ENCODE measurements at regions not wholly inside any gene's neighbourhood (a gene's known extent, or its start where the extent isn't known, plus 50 kb on each side); places are given as distances from the start of the nearest gene placed in this dataset.
"Not testable (repeated sequence)": the region's sequence is repeated elsewhere in the genome, so short reads cannot be mapped to it uniquely, and the experiment has no call there.

DNA sequence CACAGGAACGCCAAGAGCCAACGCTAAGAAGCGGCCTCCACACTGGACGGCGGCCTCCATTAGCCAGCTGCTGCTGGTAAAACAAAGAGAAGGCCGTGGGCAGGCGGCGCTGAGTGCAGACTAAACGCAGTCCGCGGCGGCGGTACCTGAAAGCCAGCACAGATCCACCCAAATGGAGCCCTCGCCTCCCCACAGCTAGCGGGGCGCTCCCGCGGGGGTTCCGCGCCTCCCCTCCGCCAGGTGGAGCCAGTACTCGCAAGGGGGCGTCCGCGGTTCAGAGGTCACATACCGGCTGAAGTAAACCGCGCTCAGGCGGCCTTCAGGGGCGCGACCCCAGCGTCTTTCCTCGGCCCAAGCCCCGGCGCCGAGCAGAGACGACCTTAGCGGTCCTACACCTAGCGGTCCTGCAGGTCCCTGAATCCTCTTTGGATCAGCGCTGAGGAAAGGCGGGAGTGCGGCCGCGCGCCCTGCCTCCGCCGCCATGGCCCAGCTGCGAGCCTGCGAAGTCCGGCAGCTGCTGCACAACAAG lies 293.1 kb upstream of the ERBB4 start:
- Histone ChIP-seq H3K4me1 (ENCODE audit: insufficient read depth, low read length) (no peaks in the 10 kb centered on the region), H3K9me3 (ENCODE audit: insufficient read depth, low read depth, low read length) (0 out of 2 replicates have a peak, but pooled peaks cover 4% of the 10 kb centered on the region), H3K27me3 (ENCODE audit: insufficient read depth, low read length) (no peaks in the 10 kb centered on the region), H3K27ac (ENCODE audit: low read depth, low read length) (no peak overlapping the region), H3K9ac (ENCODE audit: low read depth, low read length) (no peak overlapping the region), H3K4me3 (ENCODE audit: low read length) (no peak overlapping the region), H3K36me3 (ENCODE audit: insufficient read depth, low read length) (no peaks in the 10 kb centered on the region)
- WGBS = 97% methylated on average over 50 of the region's 50 CpGs

DNA sequence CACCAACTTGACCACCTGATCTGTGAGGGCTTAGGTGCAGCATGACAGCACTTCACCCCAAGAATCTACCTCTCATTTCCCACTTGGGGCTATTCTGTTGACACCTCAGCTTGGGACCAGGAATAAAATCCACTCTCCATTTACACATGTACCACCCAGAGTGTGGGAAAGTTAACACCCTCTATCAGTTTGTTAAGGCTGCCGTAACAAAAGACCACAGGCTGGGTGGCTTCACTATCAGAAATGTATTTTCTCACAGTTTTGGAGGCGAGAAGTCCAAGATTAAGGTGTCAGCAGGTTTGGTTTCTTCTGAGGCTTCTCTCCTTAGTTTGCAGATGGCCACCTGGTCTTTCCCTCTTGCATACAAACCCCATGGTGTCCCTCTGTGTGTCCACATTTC lies 277.7 kb upstream of the ERBB4 start:
- Histone ChIP-seq H3K4me1 (ENCODE audit: insufficient read depth, low read length) (no peaks in the 10 kb centered on the region; the same call in 1 of the 2 replicates), H3K9ac (ENCODE audit: low read depth, low read length) (no peak overlapping the region), H3K4me3 (ENCODE audit: low read length) (no peak overlapping the region), H3K27me3 (ENCODE audit: insufficient read depth, low read length) (no peaks in the 10 kb centered on the region), H3K9me3 (ENCODE audit: insufficient read depth, low read depth, low read length) (no peaks in the 10 kb centered on the region), H3K36me3 (ENCODE audit: insufficient read depth, low read length) (no peaks in the 10 kb centered on the region), H3K27ac (ENCODE audit: low read depth, low read length) (no peak overlapping the region)
- WGBS = 97% methylated on average over 2 of the region's 2 CpGs

DNA sequence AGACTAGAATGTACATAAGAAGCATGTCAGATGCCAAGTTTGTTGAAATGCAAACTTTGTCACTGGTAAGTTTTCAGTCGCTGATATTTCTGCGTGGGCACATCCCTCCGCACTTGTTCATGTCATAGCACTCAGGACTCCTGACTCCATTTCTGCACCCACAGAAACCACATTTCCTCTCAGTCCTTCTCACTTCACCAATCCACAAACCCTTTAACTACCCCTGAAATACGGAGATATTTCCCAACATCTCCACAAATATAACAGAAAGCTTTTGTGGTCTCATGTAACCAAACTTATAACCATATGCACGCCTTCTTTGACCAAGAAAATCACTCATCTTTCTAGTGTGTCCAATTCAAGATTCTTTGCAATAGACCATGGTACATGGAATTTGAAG lies 276.9 kb upstream of the ERBB4 start:
- H3K9ac ChIP-seq (ENCODE audit: low read depth, low read length) = no peak overlapping the region
- H3K27me3 ChIP-seq (ENCODE audit: insufficient read depth, low read length) = no peaks in the 10 kb centered on the region
- no peak overlapping the region for H3K27ac ChIP-seq (ENCODE audit: low read depth, low read length)
- H3K4me3 ChIP-seq (ENCODE audit: low read length) = no peak overlapping the region
- no peaks in the 10 kb centered on the region; the same call in 1 of the 2 replicates for H3K4me1 ChIP-seq (ENCODE audit: insufficient read depth, low read length)
- H3K9me3 ChIP-seq (ENCODE audit: insufficient read depth, low read depth, low read length) = no peaks in the 10 kb centered on the region
- no peaks in the 10 kb centered on the region for H3K36me3 ChIP-seq (ENCODE audit: insufficient read depth, low read length)
- WGBS = 95% methylated on average over 5 of the region's 5 CpGs

DNA sequence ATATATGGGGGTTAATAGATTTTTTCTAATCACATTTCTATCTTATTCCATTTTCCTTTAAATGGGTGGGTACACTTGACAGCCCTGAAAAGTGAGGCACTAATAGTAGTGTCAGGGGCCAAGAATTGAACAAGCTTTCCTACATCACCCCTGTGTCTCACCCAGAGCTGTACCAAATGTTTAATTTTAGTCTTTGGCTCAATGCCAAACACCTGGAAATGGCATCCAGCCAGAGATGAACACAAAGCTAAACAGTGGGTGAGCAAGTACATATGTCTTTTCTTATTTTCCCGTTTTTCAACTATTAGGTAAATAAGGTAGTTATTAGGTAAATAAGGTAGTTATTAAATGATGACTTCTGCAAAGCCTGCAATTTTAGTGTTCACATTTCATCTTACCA lies 276.3 kb upstream of the ERBB4 start:
- Histone ChIP-seq H3K9me3 (ENCODE audit: insufficient read depth, low read depth, low read length) (no peaks in the 10 kb centered on the region), H3K27ac (ENCODE audit: low read depth, low read length) (no peak overlapping the region), H3K9ac (ENCODE audit: low read depth, low read length) (no peak overlapping the region), H3K36me3 (ENCODE audit: insufficient read depth, low read length) (no peaks in the 10 kb centered on the region), H3K4me3 (ENCODE audit: low read length) (no peak overlapping the region), H3K4me1 (ENCODE audit: insufficient read depth, low read length) (no peaks in the 10 kb centered on the region; the same call in 1 of the 2 replicates), H3K27me3 (ENCODE audit: insufficient read depth, low read length) (no peaks in the 10 kb centered on the region)
- 86% methylated on average over 1 of the region's 1 CpG for WGBS

DNA sequence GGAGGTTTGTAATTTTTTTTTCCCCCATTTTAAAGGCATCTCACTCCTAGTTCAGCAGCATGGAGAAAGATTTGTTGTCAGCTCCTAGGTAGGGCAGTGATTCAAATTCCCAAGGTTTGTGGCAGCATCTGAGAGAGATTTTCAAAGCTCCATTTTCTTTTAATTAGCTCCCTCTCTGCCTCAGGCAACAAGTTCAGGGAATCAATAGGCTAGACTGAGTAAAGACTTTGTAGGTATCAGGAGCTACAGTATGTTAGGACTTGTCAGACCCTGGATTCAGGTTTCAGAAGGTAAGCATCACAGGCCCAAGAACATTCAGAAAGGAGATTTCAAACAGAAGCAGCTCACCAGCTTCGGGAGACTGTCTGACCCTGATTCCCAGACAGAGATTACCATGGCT lies 273.3 kb upstream of the ERBB4 start:
- 92% methylated on average over 1 of the region's 1 CpG for WGBS
- no peak overlapping the region for H3K27ac ChIP-seq (ENCODE audit: low read depth, low read length)
- H3K4me3 ChIP-seq (ENCODE audit: low read length) = no peak overlapping the region
- no peak overlapping the region for H3K9ac ChIP-seq (ENCODE audit: low read depth, low read length)
- no peaks in the 10 kb centered on the region for H3K9me3 ChIP-seq (ENCODE audit: insufficient read depth, low read depth, low read length)
- H3K36me3 ChIP-seq (ENCODE audit: insufficient read depth, low read length) = no peaks in the 10 kb centered on the region
- H3K27me3 ChIP-seq (ENCODE audit: insufficient read depth, low read length) = no peaks in the 10 kb centered on the region
- H3K4me1 ChIP-seq (ENCODE audit: insufficient read depth, low read length) = no peaks in the 10 kb centered on the region; the same call in 1 of the 2 replicates

DNA sequence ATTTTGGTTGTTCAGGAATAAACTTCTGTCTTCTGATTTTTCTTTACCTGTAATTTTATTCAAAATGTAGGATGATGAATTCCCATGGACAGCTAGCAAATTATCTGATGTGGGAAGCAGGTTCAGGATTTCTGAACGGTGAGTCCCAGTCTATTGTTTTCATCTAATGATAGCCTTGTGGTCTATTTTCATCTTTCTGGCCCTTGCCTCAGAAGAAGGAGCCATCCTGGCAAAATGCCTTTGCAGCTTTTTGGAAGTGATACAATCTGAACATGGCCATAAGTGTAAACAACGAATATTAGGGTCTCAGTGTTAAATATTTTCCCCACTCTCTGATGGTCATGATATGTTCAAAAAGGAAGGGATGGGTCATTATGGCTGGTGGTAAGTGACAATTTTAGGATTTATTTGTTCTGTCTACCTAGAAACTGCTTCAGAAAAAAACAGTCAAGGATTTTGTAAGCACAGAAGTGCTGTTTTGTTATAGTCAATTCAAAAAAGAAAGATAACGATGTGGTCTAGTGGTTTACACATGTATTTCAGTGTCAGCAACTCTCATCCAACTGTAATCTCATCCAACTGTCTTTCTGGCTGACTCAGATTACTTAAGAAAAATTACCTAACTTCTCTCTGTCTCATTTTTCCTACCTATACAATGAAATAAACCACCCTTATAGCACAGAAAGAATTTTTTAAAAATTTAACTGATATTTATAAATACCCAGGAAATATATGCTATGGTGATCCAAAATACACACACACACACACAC lies 272.6 kb upstream of the ERBB4 start:
- 92% methylated on average over 3 of the region's 3 CpGs for WGBS
- H3K4me1 ChIP-seq (ENCODE audit: insufficient read depth, low read length) = no peaks in the 10 kb centered on the region; the same call in 1 of the 2 replicates
- H3K27ac ChIP-seq (ENCODE audit: low read depth, low read length) = no peak overlapping the region
- no peaks in the 10 kb centered on the region for H3K27me3 ChIP-seq (ENCODE audit: insufficient read depth, low read length)
- H3K36me3 ChIP-seq (ENCODE audit: insufficient read depth, low read length) = no peaks in the 10 kb centered on the region
- H3K4me3 ChIP-seq (ENCODE audit: low read length) = no peak overlapping the region
- no peak overlapping the region for H3K9ac ChIP-seq (ENCODE audit: low read depth, low read length)
- H3K9me3 ChIP-seq (ENCODE audit: insufficient read depth, low read depth, low read length) = no peaks in the 10 kb centered on the region

DNA sequence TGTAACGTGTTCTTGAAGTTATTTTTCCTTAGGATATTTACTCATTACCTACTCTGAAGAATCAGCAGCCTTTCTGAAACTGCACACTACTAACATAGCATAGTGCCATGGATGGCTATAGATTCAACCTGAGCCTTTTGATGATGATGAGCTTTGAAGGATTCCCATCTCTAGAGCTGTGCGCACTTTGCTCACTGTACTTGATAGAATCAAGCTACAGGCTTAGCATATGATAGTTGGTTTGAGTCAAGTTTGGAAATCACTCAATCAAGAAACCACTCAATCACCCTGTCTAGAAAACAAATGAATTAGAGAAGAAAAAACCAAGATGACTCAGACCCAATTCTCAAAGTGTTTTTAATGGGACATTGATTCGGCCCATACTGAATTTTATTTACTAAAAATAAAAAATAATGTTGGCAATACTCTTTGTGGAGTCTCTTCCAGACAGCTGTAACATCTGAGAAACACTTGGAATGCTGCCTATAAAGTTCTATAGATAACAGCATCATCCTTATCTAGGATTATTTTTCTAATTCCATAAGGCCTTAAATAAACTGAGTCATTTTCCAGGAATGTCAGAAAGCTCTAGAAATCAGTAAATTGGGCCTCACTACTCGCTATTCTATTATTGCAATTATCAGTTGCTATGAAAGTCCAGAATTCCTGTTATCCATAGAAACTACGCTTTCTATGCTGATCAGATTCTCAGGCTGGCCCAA lies 259.0 kb upstream of the ERBB4 start:
- Histone ChIP-seq H3K4me3 (ENCODE audit: low read length) (no peak overlapping the region), H3K27me3 (ENCODE audit: insufficient read depth, low read length) (no peaks in the 10 kb centered on the region), H3K4me1 (ENCODE audit: insufficient read depth, low read length) (no peaks in the 10 kb centered on the region), H3K9ac (ENCODE audit: low read depth, low read length) (no peak overlapping the region), H3K36me3 (ENCODE audit: insufficient read depth, low read length) (no peaks in the 10 kb centered on the region), H3K27ac (ENCODE audit: low read depth, low read length) (no peak overlapping the region), H3K9me3 (ENCODE audit: insufficient read depth, low read depth, low read length) (no peaks in the 10 kb centered on the region)
- WGBS = 92% methylated on average over 5 of the region's 5 CpGs

DNA sequence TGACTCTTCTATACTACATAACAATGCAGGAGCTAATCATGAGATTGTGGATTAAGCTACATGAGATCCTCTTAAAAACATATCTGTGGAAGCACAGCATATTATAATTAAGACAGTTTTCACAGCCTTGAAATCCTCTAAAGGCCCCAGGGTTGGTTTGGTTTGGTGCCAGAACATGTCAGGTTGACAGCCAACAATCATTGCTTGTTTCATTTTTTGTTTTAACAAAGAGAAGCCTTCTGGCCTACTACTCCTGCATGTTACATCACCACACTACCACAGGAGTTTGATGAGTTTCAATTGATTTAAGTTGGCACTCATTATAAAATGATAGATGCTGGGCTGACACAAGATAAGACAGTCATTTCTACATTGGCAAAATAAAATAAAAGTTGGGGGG lies 255.9 kb upstream of the ERBB4 start:
- Histone ChIP-seq H3K27ac (ENCODE audit: low read depth, low read length) (no peak overlapping the region), H3K9ac (ENCODE audit: low read depth, low read length) (no peak overlapping the region), H3K4me3 (ENCODE audit: low read length) (no peak overlapping the region), H3K36me3 (ENCODE audit: insufficient read depth, low read length) (no peaks in the 10 kb centered on the region), H3K9me3 (ENCODE audit: insufficient read depth, low read depth, low read length) (no peaks in the 10 kb centered on the region), H3K4me1 (ENCODE audit: insufficient read depth, low read length) (no peaks in the 10 kb centered on the region), H3K27me3 (ENCODE audit: insufficient read depth, low read length) (no peaks in the 10 kb centered on the region)

DNA sequence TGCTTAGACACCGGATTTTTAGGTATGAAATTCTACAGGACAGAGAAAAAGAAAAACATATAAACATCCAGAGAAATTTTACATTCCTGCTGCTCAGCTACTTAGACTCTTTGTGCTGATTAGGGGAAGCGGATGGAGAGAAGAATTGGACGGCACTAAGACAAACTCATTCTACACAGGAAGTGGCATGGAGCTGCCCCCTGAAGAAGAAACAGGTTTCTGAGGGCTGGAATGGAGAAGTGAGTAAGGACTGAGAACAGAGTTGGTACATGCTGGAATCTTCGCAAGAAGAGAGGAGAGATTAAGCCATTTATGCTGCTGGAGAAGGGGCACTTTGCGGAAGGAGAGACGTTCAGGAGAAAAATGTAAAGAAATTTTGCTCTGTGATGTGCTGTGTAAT lies 253.0 kb upstream of the ERBB4 start:
- H3K27ac ChIP-seq (ENCODE audit: low read depth, low read length) = no peak overlapping the region
- H3K9me3 ChIP-seq (ENCODE audit: insufficient read depth, low read depth, low read length) = no peaks in the 10 kb centered on the region
- no peak overlapping the region for H3K4me3 ChIP-seq (ENCODE audit: low read length)
- no peaks in the 10 kb centered on the region for H3K36me3 ChIP-seq (ENCODE audit: insufficient read depth, low read length)
- H3K9ac ChIP-seq (ENCODE audit: low read depth, low read length) = no peak overlapping the region
- H3K4me1 ChIP-seq (ENCODE audit: insufficient read depth, low read length) = no peaks in the 10 kb centered on the region
- 96% methylated on average over 6 of the region's 6 CpGs for WGBS
- H3K27me3 ChIP-seq (ENCODE audit: insufficient read depth, low read length) = no peaks in the 10 kb centered on the region

DNA sequence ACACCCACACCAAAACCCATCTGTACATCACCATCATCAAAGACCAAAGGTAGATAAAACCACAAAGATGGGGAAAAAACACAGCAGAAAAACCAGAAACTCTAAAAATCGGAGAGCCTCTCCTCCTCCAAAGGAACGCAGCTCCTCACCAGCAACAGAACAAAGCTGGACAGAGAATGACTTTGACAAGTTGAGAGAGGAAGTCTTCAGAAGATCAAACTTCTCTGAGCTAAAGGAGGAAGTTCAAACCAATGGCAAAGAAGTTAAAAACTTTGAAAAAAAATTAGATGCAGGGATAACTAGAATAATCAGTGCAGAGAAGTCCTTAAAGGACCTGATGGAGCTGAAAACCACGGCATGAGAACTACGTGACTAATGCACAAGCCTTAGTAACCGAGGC lies 247.5 kb upstream of the ERBB4 start:
- H3K27me3 ChIP-seq (ENCODE audit: insufficient read depth, low read length); H3K27ac ChIP-seq (ENCODE audit: low read depth, low read length); H3K36me3 ChIP-seq (ENCODE audit: insufficient read depth, low read length); H3K4me3 ChIP-seq (ENCODE audit: low read length); H3K4me1 ChIP-seq (ENCODE audit: insufficient read depth, low read length); H3K9ac ChIP-seq (ENCODE audit: low read depth, low read length): not testable (repeated sequence)
- H3K9me3 ChIP-seq (ENCODE audit: insufficient read depth, low read depth, low read length) = peaks cover 18% of the 10 kb centered on the region
- 93% methylated on average over 5 of the region's 5 CpGs for WGBS

DNA sequence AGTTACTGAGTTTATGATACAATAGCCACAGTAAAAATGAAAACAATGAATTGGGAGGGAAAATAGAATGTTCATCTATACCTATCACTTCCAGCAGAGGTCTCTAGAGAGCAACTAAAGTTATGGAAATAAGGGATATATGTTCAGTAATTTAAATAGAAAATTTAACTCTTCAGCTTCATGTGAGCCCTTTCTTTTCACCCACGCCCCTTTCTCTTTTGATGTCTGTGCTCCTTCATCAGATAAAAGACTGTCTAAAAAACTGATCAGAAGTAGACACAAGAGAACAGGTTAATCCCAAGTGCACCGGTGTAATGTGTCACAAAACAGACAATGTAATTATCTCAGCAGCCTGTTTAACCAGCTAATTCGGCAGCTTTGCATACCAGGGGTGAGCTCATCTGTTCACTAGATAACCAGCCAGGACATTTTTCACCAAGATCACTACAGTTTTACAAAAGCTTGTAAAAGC lies 238.5 kb upstream of the ERBB4 start:
- H3K9ac ChIP-seq (ENCODE audit: low read depth, low read length) = no peak overlapping the region
- 53% methylated on average over 3 of the region's 3 CpGs for WGBS
- H3K9me3 ChIP-seq (ENCODE audit: insufficient read depth, low read depth, low read length) = no peaks in the 10 kb centered on the region
- H3K27me3 ChIP-seq (ENCODE audit: insufficient read depth, low read length) = no peaks in the 10 kb centered on the region
- H3K4me3 ChIP-seq (ENCODE audit: low read length) = no peak overlapping the region
- H3K27ac ChIP-seq (ENCODE audit: low read depth, low read length) = no peak overlapping the region
- peaks cover 5% of the 10 kb centered on the region; the same call in 1 of the 2 replicates for H3K4me1 ChIP-seq (ENCODE audit: insufficient read depth, low read length)
- no peaks in the 10 kb centered on the region for H3K36me3 ChIP-seq (ENCODE audit: insufficient read depth, low read length)
